Ascending aorta (tissue), 2 donors: ENCODE measurements at regions not wholly inside any gene's neighbourhood (a gene's known extent, or its start where the extent isn't known, plus 50 kb on each side); places are given as distances from the start of the nearest gene placed in this dataset.

Source experiments
- DNase-seq, 2 donors: peaks; one replicate each; pipeline ENCODE4 v3.0.0-alpha.2; 2019; ENCODE audit warnings: low spot score in 2 of 2
- H3K27ac ChIP-seq, 2 donors: fragments of 200-600 bp; sonication (generic); one replicate each; pipeline ENCODE4 v1.5.1; 2016 to 2017; ENCODE audit warnings: mild to moderate bottlenecking in 1 of 2
- H3K27me3 ChIP-seq: fragments of 200-600 bp; sonication (generic); one replicate; pipeline ENCODE4 v1.5.1; 2017
- H3K36me3 ChIP-seq, 2 donors: fragments of 200-600 bp; sonication (generic); one replicate each; pipeline ENCODE4 v1.5.1; 2016
- H3K4me1 ChIP-seq, 2 donors: fragments of 200-600 bp; sonication (generic); one replicate each; pipeline ENCODE4 v1.5.1; 2016 to 2017; ENCODE audit warnings: mild to moderate bottlenecking in 1 of 2
- H3K4me3 ChIP-seq, 2 donors: fragments of 200-600 bp; sonication (generic); one replicate each; pipeline ENCODE4 v1.5.1; 2016 to 2017; ENCODE audit warnings: mild to moderate bottlenecking in 1 of 2
- H3K9me3 ChIP-seq, 2 donors: fragments of 200-600 bp; sonication (generic); one replicate each; pipeline ENCODE4 v1.5.1; 2016
- CTCF ChIP-seq, 3 experiments: fragments of 200-600 bp in 2 of 3; fragments of 450-650 bp in 1 of 3; sonication (generic) in 2 of 3; IDR thresholded peaks; one replicate each; pipeline ENCODE4 v1.5.1; 2016 to 2019; ENCODE audit warnings: antibody characterized with exemption in 3 of 3, mild to moderate bottlenecking in 1 of 3, moderate library complexity in 1 of 3
- intact Hi-C: fragments of 100-400 bp; cut with DNase I; formaldehyde crosslinking; loops from one replicate; pipeline ENCODE4 v1.15.1; 2023

- Histone ChIP-seq H3K9me3 (no peaks in the 10 kb centered on the region), H3K36me3 (no peaks in the 10 kb centered on the region), H3K4me3 (no peak overlapping the region), H3K4me1 (no peaks in the 10 kb centered on the region), H3K27ac (no peak overlapping the region), H3K27me3 (no peaks in the 10 kb centered on the region)
- intact Hi-C loops, result no loop called here
- no peak for TF ChIP-seq CTCF (IDR thresholded peaks at IDR 0.05)
- DNase-seq, result no peak
Observed at GRCh38 chr14:104473649-104474494, 105.7 kb upstream of the C14orf180 start.

GRCh38 chr14:104474495-104475213, 104.9 kb upstream of the C14orf180 start:
- no peak overlapping the region for H3K4me3 ChIP-seq
- DNase-seq, result no peak
- H3K36me3 ChIP-seq, result no peaks in the 10 kb centered on the region
- H3K27me3 ChIP-seq, result no peaks in the 10 kb centered on the region
- H3K9me3 ChIP-seq, result no peaks in the 10 kb centered on the region
- intact Hi-C loops, result no loop called here
- no peak overlapping the region for H3K27ac ChIP-seq
- TF ChIP-seq CTCF (IDR thresholded peaks at IDR 0.05), result no peak
- H3K4me1 ChIP-seq, result no peaks in the 10 kb centered on the region

GRCh38 chr14:104475256-104475655, 104.3 kb upstream of the C14orf180 start:
- Histone ChIP-seq H3K36me3 (no peaks in the 10 kb centered on the region), H3K4me1 (no peaks in the 10 kb centered on the region), H3K4me3 (no peak overlapping the region), H3K27ac (no peak overlapping the region), H3K9me3 (no peaks in the 10 kb centered on the region), H3K27me3 (no peaks in the 10 kb centered on the region)
- TF ChIP-seq CTCF (IDR thresholded peaks at IDR 0.05), result no peak
- DNase-seq, result no peak
- intact Hi-C loops, result no loop called here

- no peaks in the 10 kb centered on the region for H3K36me3 ChIP-seq
- DNase-seq, result no peak
- no peak overlapping the region for H3K27ac ChIP-seq
- no peak overlapping the region for H3K4me3 ChIP-seq
- H3K27me3 ChIP-seq, result no peaks in the 10 kb centered on the region
- no peak for TF ChIP-seq CTCF (IDR thresholded peaks at IDR 0.05)
- no peaks in the 10 kb centered on the region for H3K9me3 ChIP-seq
- no peaks in the 10 kb centered on the region for H3K4me1 ChIP-seq
- intact Hi-C loops, result no loop called here
Observed at GRCh38 chr14:104475802-104476201, 103.8 kb upstream of the C14orf180 start.

GRCh38 chr14:104476437-104476836, 103.1 kb upstream of the C14orf180 start:
- no peak for DNase-seq
- no peaks in the 10 kb centered on the region for H3K27me3 ChIP-seq
- H3K9me3 ChIP-seq, result peaks cover 0 to 5% of the 10 kb centered on the region in 2 donors
- H3K4me3 ChIP-seq, result no peak overlapping the region
- H3K27ac ChIP-seq, result no peak overlapping the region
- no peaks in the 10 kb centered on the region for H3K4me1 ChIP-seq
- TF ChIP-seq CTCF (IDR thresholded peaks at IDR 0.05), result no peak
- intact Hi-C loops, result no loop called here
- H3K36me3 ChIP-seq, result no peaks in the 10 kb centered on the region
